Adrenal gland (tissue), 5 donors: ENCODE measurements at regions not wholly inside any gene's neighbourhood (a gene's known extent, or its start where the extent isn't known, plus 50 kb on each side); places are given as distances from the start of the nearest gene placed in this dataset.

Experiments used
- CTCF ChIP-seq, 6 experiments: fragments of 450-650 bp in 4 of 6; fragments of 200-600 bp in 2 of 6; sonication (generic) in 1 of 6; IDR thresholded peaks; 1 replicate in 5 of 6; 2 replicates in 1 of 6; pipeline versions ENCODE4 v1.5.1 to v1.8.0; 2016 to 2021; ENCODE audit warnings: antibody characterized with exemption in 6 of 6, mild to moderate bottlenecking in 2 of 6, moderate library complexity in 1 of 6
- POLR2A ChIP-seq, 2 donors: fragments of 450-650 bp; IDR thresholded peaks; one replicate each; pipeline ENCODE4 v1.6.1; 2017; ENCODE audit warnings: antibody characterized with exemption in 2 of 2, mild to moderate bottlenecking in 2 of 2, moderate library complexity in 1 of 2
- donor health status: DM: no; HTN: no; CAD: no.

GRCh38 chr4:188722911-188723310, 583.7 kb downstream of the TRIML1 start:
- no peak for TF ChIP-seq CTCF (IDR thresholded peaks at IDR 0.05)
- TF ChIP-seq POLR2A (IDR thresholded peaks at IDR 0.05), result no peak
